Testis (tissue), 2 donors: ENCODE measurements at regions not wholly inside any gene's neighbourhood (a gene's known extent, or its start where the extent isn't known, plus 50 kb on each side); places are given as distances from the start of the nearest gene placed in this dataset.

Experiments
- DNase-seq: peaks from one replicate; pipeline ENCODE4 v3.0.0-alpha.2; 2019
- H3K27ac ChIP-seq, 2 donors: fragments of 200-600 bp; sonication (generic); one replicate each; pipeline ENCODE4 v1.5.1; 2019
- H3K27me3 ChIP-seq: fragments of 200-600 bp; sonication (generic); one replicate; pipeline ENCODE4 v1.5.1; 2019
- H3K36me3 ChIP-seq: fragments of 200-600 bp; sonication (generic); one replicate; pipeline ENCODE4 v1.5.1; 2017; ENCODE audit warnings: low read depth; ENCODE audit errors: missing control alignments
- H3K4me1 ChIP-seq: fragments of 200-600 bp; sonication (generic); one replicate; pipeline ENCODE4 v1.5.1; 2019
- H3K4me3 ChIP-seq, 2 donors: fragments of 200-600 bp; sonication (generic); one replicate each; pipeline ENCODE4 v1.5.1; 2017 to 2019
- H3K9me3 ChIP-seq: fragments of 200-600 bp; sonication (generic); one replicate; pipeline ENCODE4 v1.5.1; 2017
- POLR2A ChIP-seq: fragments of 450-650 bp; IDR thresholded peaks from one replicate; pipeline ENCODE4 v1.6.1; 2017; ENCODE audit warnings: antibody characterized with exemption, mild to moderate bottlenecking, moderate library complexity
- WGBS, 2 donors: methylation state at CpG; one replicate each; pipeline ENCODE4 v1.1.5; 2018; 5-methylcytosine and 5-hydroxymethylcytosine counted together
- intact Hi-C: fragments of 100-400 bp; cut with DNase I; formaldehyde crosslinking; loops from one replicate; pipeline ENCODE4 v1.15.1; 2023; ENCODE audit warnings: low total_unique reads
- TF ChIP-seq, protein P1 (sequence below), 3 experiments: fragments of 450-650 bp in 2 of 3; fragments of 200-600 bp in 1 of 3; sonication (generic) in 1 of 3; IDR thresholded peaks; one replicate each; pipeline ENCODE4 v1.5.1; 2016 to 2019; ENCODE audit warnings: antibody characterized with exemption in 3 of 3, mild to moderate bottlenecking in 2 of 3, moderate library complexity in 1 of 3

- no peak for TF ChIP-seq POLR2A
- TF ChIP-seq, protein P1, sequence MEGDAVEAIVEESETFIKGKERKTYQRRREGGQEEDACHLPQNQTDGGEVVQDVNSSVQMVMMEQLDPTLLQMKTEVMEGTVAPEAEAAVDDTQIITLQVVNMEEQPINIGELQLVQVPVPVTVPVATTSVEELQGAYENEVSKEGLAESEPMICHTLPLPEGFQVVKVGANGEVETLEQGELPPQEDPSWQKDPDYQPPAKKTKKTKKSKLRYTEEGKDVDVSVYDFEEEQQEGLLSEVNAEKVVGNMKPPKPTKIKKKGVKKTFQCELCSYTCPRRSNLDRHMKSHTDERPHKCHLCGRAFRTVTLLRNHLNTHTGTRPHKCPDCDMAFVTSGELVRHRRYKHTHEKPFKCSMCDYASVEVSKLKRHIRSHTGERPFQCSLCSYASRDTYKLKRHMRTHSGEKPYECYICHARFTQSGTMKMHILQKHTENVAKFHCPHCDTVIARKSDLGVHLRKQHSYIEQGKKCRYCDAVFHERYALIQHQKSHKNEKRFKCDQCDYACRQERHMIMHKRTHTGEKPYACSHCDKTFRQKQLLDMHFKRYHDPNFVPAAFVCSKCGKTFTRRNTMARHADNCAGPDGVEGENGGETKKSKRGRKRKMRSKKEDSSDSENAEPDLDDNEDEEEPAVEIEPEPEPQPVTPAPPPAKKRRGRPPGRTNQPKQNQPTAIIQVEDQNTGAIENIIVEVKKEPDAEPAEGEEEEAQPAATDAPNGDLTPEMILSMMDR (IDR thresholded peaks at IDR 0.05), result no peak
- H3K4me1 ChIP-seq, result no peaks in the 10 kb centered on the region
- H3K36me3 ChIP-seq, result no peaks in the 10 kb centered on the region
- DNase-seq, result no peak
- WGBS, 2 donors, result 33 to 65% methylated on average over 1 of the region's 1 CpG
- no peak overlapping the region for H3K4me3 ChIP-seq
- intact Hi-C loops, result no loop called here
- H3K27me3 ChIP-seq, result no peaks in the 10 kb centered on the region
- no peak overlapping the region for H3K27ac ChIP-seq
- H3K9me3 ChIP-seq, result no peaks in the 10 kb centered on the region
Measured at GRCh38 chr16:7888411-7888810, 555.8 kb downstream of the RBFOX1 start.

DNA sequence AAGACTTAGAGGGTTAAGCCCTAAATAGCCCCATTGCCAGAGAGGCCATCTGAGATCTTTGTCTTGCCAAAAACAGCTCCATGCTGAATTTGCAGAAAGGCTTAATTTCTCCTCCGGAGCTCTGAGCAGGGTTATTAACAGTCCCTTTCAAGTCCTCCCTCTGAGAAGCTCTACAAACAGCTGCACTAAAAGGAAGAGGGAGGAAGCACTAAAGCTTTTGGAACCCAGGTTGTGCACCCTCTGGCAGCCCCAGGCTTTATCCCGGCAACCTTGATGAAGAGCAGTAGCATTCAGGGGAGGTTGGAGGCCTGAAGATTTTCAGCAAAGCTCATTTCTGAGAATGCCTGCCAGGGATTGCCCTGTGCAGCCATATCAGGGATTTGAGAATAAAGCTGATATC lies 554.7 kb downstream of the RBFOX1 start:
- TF ChIP-seq POLR2A, result no peak
- TF ChIP-seq, protein P1 (IDR thresholded peaks at IDR 0.05), result no peak
- WGBS, 2 donors, result 28 to 36% methylated on average over 2 of the region's 2 CpGs
- no peak for DNase-seq

DNA sequence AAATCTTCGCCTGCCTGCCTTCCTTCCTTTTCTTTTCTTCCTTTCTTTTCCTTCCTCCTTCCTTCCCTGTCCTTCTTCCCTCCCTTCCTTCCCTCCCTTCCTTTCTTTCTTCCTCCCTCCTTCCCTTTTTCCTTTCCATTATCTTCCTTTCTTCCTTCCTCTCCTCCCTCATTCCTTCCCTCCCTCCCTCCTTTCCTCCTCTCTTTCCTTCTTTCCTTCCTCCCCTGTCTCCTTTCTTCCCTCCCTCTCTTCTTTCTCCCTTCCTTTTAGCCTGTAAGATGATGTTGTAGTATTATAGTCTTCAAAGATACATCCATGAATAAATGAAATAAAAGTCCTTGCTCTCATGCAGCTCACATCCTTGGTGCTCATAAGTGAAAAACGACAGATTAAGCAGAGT lies 539.3 kb downstream of the RBFOX1 start:
- no peak overlapping the region for H3K4me3 ChIP-seq
- no peaks in the 10 kb centered on the region for H3K4me1 ChIP-seq
- TF ChIP-seq, protein P1 (IDR thresholded peaks at IDR 0.05), result no peak
- no peak for TF ChIP-seq POLR2A
- no peak for DNase-seq
- intact Hi-C loops, result no loop called here
- no peak overlapping the region for H3K27ac ChIP-seq
- no peaks in the 10 kb centered on the region for H3K36me3 ChIP-seq
- WGBS, 2 donors, result 77 to 80% methylated on average over 2 of the region's 2 CpGs
- H3K27me3 ChIP-seq, result no peaks in the 10 kb centered on the region
- H3K9me3 ChIP-seq, result no peaks in the 10 kb centered on the region

More for the DNA sequence above, 554.7 kb downstream of the RBFOX1 start:
- Histone ChIP-seq H3K27me3 (no peaks in the 10 kb centered on the region), H3K27ac (no peak overlapping the region), H3K36me3 (no peaks in the 10 kb centered on the region), H3K4me3 (no peak overlapping the region), H3K4me1 (no peaks in the 10 kb centered on the region), H3K9me3 (no peaks in the 10 kb centered on the region)
- intact Hi-C loops, result no loop called here

- H3K36me3 ChIP-seq, result no peaks in the 10 kb centered on the region
- H3K27me3 ChIP-seq, result no peaks in the 10 kb centered on the region
- intact Hi-C loops, result no loop called here
- no peaks in the 10 kb centered on the region for H3K9me3 ChIP-seq
- TF ChIP-seq, protein P1 (IDR thresholded peaks at IDR 0.05), result no peak
- TF ChIP-seq POLR2A, result no peak
- no peaks in the 10 kb centered on the region for H3K4me1 ChIP-seq
- DNase-seq, result no peak
- H3K4me3 ChIP-seq, result no peak overlapping the region
- no peak overlapping the region for H3K27ac ChIP-seq
- WGBS, 2 donors, result 71 to 73% methylated on average over 9 of the region's 9 CpGs
Measured at GRCh38 chr16:7871371-7871770, 538.7 kb downstream of the RBFOX1 start.

DNA sequence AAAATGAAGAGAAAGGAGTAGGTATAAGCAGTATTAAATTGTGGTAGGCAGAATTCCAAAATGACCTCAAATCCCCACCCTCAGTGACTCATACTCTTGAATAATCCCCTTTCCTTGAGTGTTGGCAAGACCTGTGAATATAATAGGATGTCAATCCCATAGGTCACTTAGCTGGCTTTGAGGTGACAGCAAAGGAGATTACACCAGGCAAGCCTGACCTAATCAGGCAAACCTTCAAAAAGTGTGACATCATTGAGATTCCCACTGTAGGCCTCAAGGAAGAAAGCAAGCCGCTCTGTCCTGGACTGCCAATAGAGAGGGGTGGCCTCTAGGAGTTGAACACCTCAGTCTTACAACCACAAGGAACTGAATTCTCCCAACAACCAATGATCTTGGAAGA lies 535.2 kb downstream of the RBFOX1 start:
- Histone ChIP-seq H3K36me3 (no peaks in the 10 kb centered on the region), H3K27me3 (no peaks in the 10 kb centered on the region), H3K4me3 (no peak overlapping the region), H3K4me1 (no peaks in the 10 kb centered on the region), H3K27ac (no peak overlapping the region), H3K9me3 (no peaks in the 10 kb centered on the region)
- no peak for DNase-seq
- intact Hi-C loops, result no loop called here
- TF ChIP-seq, protein P1 (IDR thresholded peaks at IDR 0.05), result no peak
- TF ChIP-seq POLR2A, result no peak
- WGBS, 2 donors, result 94 to 100% methylated on average over 1 of the region's 1 CpG
